ENCODE measurements at regions not wholly inside any gene's neighbourhood (a gene's known extent, or its start where the extent isn't known, plus 50 kb on each side); places are given as distances from the start of the nearest gene placed in this dataset.

GRCh38 chr18:70417847-70418246, 129.0 kb downstream of the SOCS6 start:
- H3K36me3 ChIP-seq (ENCODE audit: control insufficient read depth, insufficient read depth, low read length), result no peaks in the 10 kb centered on the region
- no peak overlapping the region for H3K4me3 ChIP-seq (ENCODE audit: low read depth in 2 of 2, low read length in 2 of 2)
- intact Hi-C loops (cut with micrococcal nuclease; ENCODE audit: unreplicated experiment), result no loop called here
- DNase-seq (ENCODE audit: low read depth, low spot score) (no peak), ATAC-seq (peak; percentile 14; the same call in 1 of the 2 replicates)
- peaks cover 70% of the 10 kb centered on the region for H3K4me1 ChIP-seq (ENCODE audit: control insufficient read depth, insufficient read depth, low read length)
- TF ChIP-seq POLR2AphosphoS5 (IDR thresholded peaks at IDR 0.05; ENCODE audit: low read depth, low read length) (no peak), SIN3A (IDR thresholded peaks at IDR 0.05; ENCODE audit: borderline replicate concordance, insufficient read depth, low read depth, low read length) (no peak), REST (IDR thresholded peaks at IDR 0.05; ENCODE audit: insufficient read depth in 1 of 2, low read depth in 2 of 2, low read length in 1 of 2) (no peak), TCF7L2 (IDR thresholded peaks at IDR 0.05; ENCODE audit: low read depth, low read length) (peak; percentile 83)
- TF ChIP-seq, protein P1, sequence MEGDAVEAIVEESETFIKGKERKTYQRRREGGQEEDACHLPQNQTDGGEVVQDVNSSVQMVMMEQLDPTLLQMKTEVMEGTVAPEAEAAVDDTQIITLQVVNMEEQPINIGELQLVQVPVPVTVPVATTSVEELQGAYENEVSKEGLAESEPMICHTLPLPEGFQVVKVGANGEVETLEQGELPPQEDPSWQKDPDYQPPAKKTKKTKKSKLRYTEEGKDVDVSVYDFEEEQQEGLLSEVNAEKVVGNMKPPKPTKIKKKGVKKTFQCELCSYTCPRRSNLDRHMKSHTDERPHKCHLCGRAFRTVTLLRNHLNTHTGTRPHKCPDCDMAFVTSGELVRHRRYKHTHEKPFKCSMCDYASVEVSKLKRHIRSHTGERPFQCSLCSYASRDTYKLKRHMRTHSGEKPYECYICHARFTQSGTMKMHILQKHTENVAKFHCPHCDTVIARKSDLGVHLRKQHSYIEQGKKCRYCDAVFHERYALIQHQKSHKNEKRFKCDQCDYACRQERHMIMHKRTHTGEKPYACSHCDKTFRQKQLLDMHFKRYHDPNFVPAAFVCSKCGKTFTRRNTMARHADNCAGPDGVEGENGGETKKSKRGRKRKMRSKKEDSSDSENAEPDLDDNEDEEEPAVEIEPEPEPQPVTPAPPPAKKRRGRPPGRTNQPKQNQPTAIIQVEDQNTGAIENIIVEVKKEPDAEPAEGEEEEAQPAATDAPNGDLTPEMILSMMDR (IDR thresholded peaks at IDR 0.05), result no peak
- in situ Hi-C loops (cut with HindIII; ENCODE audit: low pct_unique_long_range_greater_than_20kb, low sequenced_read_pairs), result no loop called here
- no peaks in the 10 kb centered on the region for H3K9me3 ChIP-seq (ENCODE audit: control insufficient read depth, insufficient read depth, low read depth, low read length)
- no peaks in the 10 kb centered on the region for H3K27me3 ChIP-seq (ENCODE audit: control insufficient read depth, insufficient read depth, low read length)
- peak overlapping the region; percentile 100 for H3K27ac ChIP-seq (ENCODE audit: low read length)
- ChIA-PET POLR2A (no interaction called here), CTCF (no interaction called here)
- BruUV-seq (replicated peaks), result no TSS peak

DNA sequence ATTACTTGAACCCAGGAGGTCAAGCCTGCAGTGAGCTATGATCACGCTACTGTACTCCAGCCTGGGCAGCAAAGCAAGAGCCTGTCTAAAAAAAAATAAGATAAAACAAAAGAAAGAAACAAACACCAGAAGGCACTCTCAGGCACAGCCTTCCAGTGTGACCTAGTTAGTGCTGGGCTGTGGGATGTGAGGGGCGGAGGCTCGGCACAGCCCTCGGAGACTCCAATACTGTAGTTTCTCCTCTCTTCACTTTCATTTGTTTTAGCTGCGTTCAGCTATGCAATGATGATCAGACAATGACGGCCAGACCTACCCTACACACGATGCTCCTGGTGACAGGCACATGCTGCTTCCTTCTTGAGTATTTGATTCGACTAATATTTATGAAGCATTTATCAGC, 127.7 kb downstream of the SOCS6 start:
- Histone ChIP-seq H3K27me3 (ENCODE audit: control insufficient read depth, insufficient read depth, low read length) (no peaks in the 10 kb centered on the region), H3K36me3 (ENCODE audit: control insufficient read depth, insufficient read depth, low read length) (no peaks in the 10 kb centered on the region), H3K9me3 (ENCODE audit: control insufficient read depth, insufficient read depth, low read depth, low read length) (no peaks in the 10 kb centered on the region), H3K27ac (ENCODE audit: low read length) (peak overlapping the region; percentile 100), H3K4me3 (ENCODE audit: low read depth in 2 of 2, low read length in 2 of 2) (no peak overlapping the region), H3K4me1 (ENCODE audit: control insufficient read depth, insufficient read depth, low read length) (peaks cover 66% of the 10 kb centered on the region)
- intact Hi-C loops (cut with micrococcal nuclease; ENCODE audit: unreplicated experiment), result no loop called here
- DNase-seq (ENCODE audit: low read depth, low spot score), result no peak
- in situ Hi-C loops (cut with HindIII; ENCODE audit: low pct_unique_long_range_greater_than_20kb, low sequenced_read_pairs), result no loop called here
- no TSS peak for BruUV-seq (replicated peaks)
- TF ChIP-seq SIN3A (IDR thresholded peaks at IDR 0.05; ENCODE audit: borderline replicate concordance, insufficient read depth, low read depth, low read length), result no peak
- TF ChIP-seq TCF7L2 (IDR thresholded peaks at IDR 0.05; ENCODE audit: low read depth, low read length), result no peak
- TF ChIP-seq, protein P1 (IDR thresholded peaks at IDR 0.05), result no peak
- no peak for TF ChIP-seq REST (IDR thresholded peaks at IDR 0.05; ENCODE audit: insufficient read depth in 1 of 2, low read depth in 2 of 2, low read length in 1 of 2)
- TF ChIP-seq POLR2AphosphoS5 (IDR thresholded peaks at IDR 0.05; ENCODE audit: low read depth, low read length), result no peak
- ChIA-PET CTCF (no interaction called here), POLR2A (no interaction called here)
- peak; percentile 32 for ATAC-seq
